SK-N-MC (cell line): ENCODE measurements at regions not wholly inside any gene's neighbourhood (a gene's known extent, or its start where the extent isn't known, plus 50 kb on each side); places are given as distances from the start of the nearest gene placed in this dataset.

Experiments used
- EZH2 ChIP-seq: fragments of 200-600 bp; sonication (generic); IDR thresholded peaks from one replicate; pipeline ENCODE4 v1.6.1; 2017; ENCODE audit warnings: antibody characterized with exemption
- FOXP2 ChIP-seq: optimal IDR thresholded peaks from 2 replicates; pipeline ENCODE3; 2011; ENCODE audit warnings: mild to moderate bottlenecking, moderate library complexity; ENCODE audit not compliant: insufficient read depth; ENCODE audit errors: extremely low read length, control extremely low read depth
- POLR2AphosphoS5 ChIP-seq: IDR thresholded peaks from 2 replicates; pipeline ENCODE4 v1.6.1; 2012; ENCODE audit warnings: mild to moderate bottlenecking, low read depth, low read length, borderline replicate concordance

GRCh38 chr16:8217201-8217600 lies 373.1 kb downstream of the TMEM114 start:
- no peak for TF ChIP-seq POLR2AphosphoS5
- TF ChIP-seq EZH2: no peak
- TF ChIP-seq FOXP2: no peak
